IMR-90 (cell line): ENCODE measurements at regions not wholly inside any gene's neighbourhood (a gene's known extent, or its start where the extent isn't known, plus 50 kb on each side); places are given as distances from the start of the nearest gene placed in this dataset.

Experiments
- ATAC-seq: fragments of 200-7000 bp; cut with Tn5 transposase; 2 replicates; pipeline ENCODE4 v1.9.1; 2020; ENCODE audit warnings: low read depth, mild to moderate bottlenecking, moderate library complexity
- BruUV-seq: library from RNA; stranded (reverse); fragments of 400-500 nt; replicated peaks from 2 replicates; lab custom pipeline; 2021; lab: Mats Ljungman, UMichigan
- CTCF ChIA-PET: fragments of 300-600 bp; formaldehyde crosslinking; extraction: SDS; loops from one replicate; lab custom pipeline; 2021; ENCODE audit warnings: antibody characterized with exemption; lab: Yijun Ruan, JAX
- POLR2A ChIA-PET: fragments of 300-600 bp; sonication (Branson Sonifier 250); formaldehyde crosslinking; loops from one replicate; lab custom pipeline; 2022; ENCODE audit warnings: antibody characterized with exemption; ENCODE audit not compliant: unreplicated experiment; lab: Charles Lee
- DNase-seq: peaks from one replicate; pipeline ENCODE4 v3.0.0; 2013
- H2AFZ ChIP-seq: replicated peaks from 2 replicates; pipeline ENCODE3; 2013; ENCODE audit warnings: low read length, mild to moderate bottlenecking; ENCODE audit not compliant: poor library complexity
- H2AK5ac ChIP-seq: 2 replicates; pipeline ENCODE4 v1.6.1; 2013; ENCODE audit warnings: low read depth, low read length, inconsistent platforms
- H2AK9ac ChIP-seq: replicated peaks from 2 replicates; pipeline ENCODE3; 2013; ENCODE audit warnings: mild to moderate bottlenecking, low read depth, low read length, moderate library complexity; ENCODE audit not compliant: poor library complexity
- H2BK120ac ChIP-seq: 2 replicates; pipeline ENCODE4 v1.6.1; 2013; ENCODE audit warnings: low read depth, low read length, inconsistent platforms
- H2BK15ac ChIP-seq: 3 replicates; pipeline ENCODE4 v1.6.1; 2013; ENCODE audit warnings: low read depth, low read length, inconsistent platforms
- H2BK20ac ChIP-seq: 2 replicates; pipeline ENCODE4 v1.6.1; 2013; ENCODE audit warnings: low read depth, mild to moderate bottlenecking, inconsistent platforms, low read length, moderate library complexity
- H2BK5ac ChIP-seq: 2 replicates; pipeline ENCODE4 v1.6.1; 2013; ENCODE audit warnings: mild to moderate bottlenecking, low read depth, low read length, inconsistent platforms; ENCODE audit not compliant: poor library complexity, severe bottlenecking
- H3K14ac ChIP-seq: replicated peaks from 2 replicates; pipeline ENCODE4 v1.6.1; 2013; ENCODE audit warnings: low read depth, low read length, inconsistent platforms
- H3K18ac ChIP-seq: 2 replicates; pipeline ENCODE4 v1.6.1; 2013; ENCODE audit warnings: low read depth, low read length, control low read depth
- H3K23ac ChIP-seq: 2 replicates; pipeline ENCODE4 v1.6.1; 2013; ENCODE audit warnings: low read depth, low read length, inconsistent platforms
- H3K27ac ChIP-seq: 2 replicates; pipeline ENCODE4 v1.5.1; 2013; ENCODE audit warnings: mild to moderate bottlenecking, control low read depth, low read length; ENCODE audit not compliant: insufficient read depth
- H3K27me3 ChIP-seq: 2 replicates; pipeline ENCODE4 v1.6.1; 2013; ENCODE audit warnings: low read length; ENCODE audit not compliant: control insufficient read depth, insufficient read depth
- H3K36me3 ChIP-seq: 2 replicates; pipeline ENCODE4 v1.6.1; 2013; ENCODE audit warnings: low read length, mixed read lengths; ENCODE audit not compliant: control insufficient read depth, insufficient read depth
- H3K4ac ChIP-seq: 2 replicates; pipeline ENCODE4 v1.6.1; 2013; ENCODE audit warnings: low read depth, low read length, inconsistent platforms
- H3K4me1 ChIP-seq: 2 replicates; pipeline ENCODE4 v1.6.1; 2013; ENCODE audit warnings: low read length, mixed read lengths; ENCODE audit not compliant: control insufficient read depth, insufficient read depth
- H3K4me2 ChIP-seq: 2 replicates; pipeline ENCODE4 v1.6.1; 2013; ENCODE audit warnings: low read depth, mild to moderate bottlenecking, control low read depth, low read length, moderate library complexity
- H3K4me3 ChIP-seq: 2 replicates; pipeline ENCODE4 v1.5.1; 2013; ENCODE audit warnings: low read depth, mild to moderate bottlenecking, control low read depth, low read length, moderate library complexity; ENCODE audit not compliant: insufficient read depth
- H3K56ac ChIP-seq: 2 replicates; pipeline ENCODE4 v1.6.1; 2013; ENCODE audit warnings: low read length, inconsistent platforms; ENCODE audit not compliant: insufficient read depth; ENCODE audit errors: extremely low read depth
- H3K79me1 ChIP-seq, 2 experiments: 2 replicates each; pipeline ENCODE4 v1.6.1; 2013; ENCODE audit warnings: low read length in 2 of 2, inconsistent platforms in 1 of 2, low read depth in 1 of 2
- H3K9ac ChIP-seq: 2 replicates; pipeline ENCODE4 v1.6.1; 2013; ENCODE audit warnings: low read depth, low read length, control low read depth
- H3K9me1 ChIP-seq: 2 replicates; pipeline ENCODE4 v1.6.1; 2013; ENCODE audit warnings: low read length, inconsistent platforms; ENCODE audit not compliant: insufficient read depth
- H3K9me3 ChIP-seq: 2 replicates; pipeline ENCODE4 v1.6.1; 2013; ENCODE audit warnings: low read length; ENCODE audit not compliant: control insufficient read depth, insufficient read depth
- H4K20me1 ChIP-seq: 2 replicates; pipeline ENCODE4 v1.6.1; 2013; ENCODE audit warnings: low read length, inconsistent platforms; ENCODE audit not compliant: insufficient read depth
- H4K5ac ChIP-seq: 2 replicates; pipeline ENCODE4 v1.6.1; 2013; ENCODE audit warnings: mild to moderate bottlenecking, low read depth, low read length, control low read depth
- H4K8ac ChIP-seq, 2 experiments: 2 replicates each; pipeline ENCODE4 v1.6.1; 2013; ENCODE audit warnings: low read depth in 2 of 2, low read length in 2 of 2, control low read depth in 1 of 2, inconsistent platforms in 1 of 2
- H4K91ac ChIP-seq: 2 replicates; pipeline ENCODE4 v1.6.1; 2013; ENCODE audit warnings: low read depth, low read length, inconsistent platforms; ENCODE audit not compliant: insufficient read depth
- BHLHE40 ChIP-seq: fragments of 150-350 bp; IDR thresholded peaks from 2 replicates; pipeline ENCODE4 v1.6.1; 2016; ENCODE audit warnings: mild to moderate bottlenecking, low read depth, low read length
- CEBPB ChIP-seq: IDR thresholded peaks from 2 replicates; pipeline ENCODE4 v1.6.1; 2012; ENCODE audit warnings: low read depth, low read length, improper control_type of control experiment
- CHD1 ChIP-seq: IDR thresholded peaks from 2 replicates; pipeline ENCODE4 v1.6.1; 2012; ENCODE audit warnings: low read depth, low read length, improper control_type of control experiment
- CTCF ChIP-seq: conservative IDR thresholded peaks from 2 replicates; pipeline ENCODE4 v1.5.1; 2012; ENCODE audit warnings: mild to moderate bottlenecking, low read depth, low read length, improper control_type of control experiment
- ELK1 ChIP-seq: fragments of 150-350 bp; IDR thresholded peaks from 2 replicates; pipeline ENCODE4 v1.6.1; 2016; ENCODE audit warnings: low read depth, mild to moderate bottlenecking, low read length, moderate library complexity, borderline replicate concordance
- FOS ChIP-seq: fragments of 150-350 bp; IDR thresholded peaks from 2 replicates; pipeline ENCODE4 v1.6.1; 2016; ENCODE audit warnings: low read depth, low read length
- MAFK ChIP-seq: IDR thresholded peaks from 2 replicates; pipeline ENCODE4 v1.6.1; 2012; ENCODE audit warnings: low read depth, low read length, improper control_type of control experiment
- MAZ ChIP-seq: IDR thresholded peaks from 2 replicates; pipeline ENCODE4 v1.6.1; 2012; ENCODE audit warnings: low read depth, mild to moderate bottlenecking, low read length, improper control_type of control experiment, moderate library complexity, borderline replicate concordance
- MXI1 ChIP-seq: IDR thresholded peaks from 2 replicates; pipeline ENCODE4 v1.6.1; 2012; ENCODE audit warnings: low read depth, mild to moderate bottlenecking, low read length, moderate library complexity, borderline replicate concordance
- NFE2L2 ChIP-seq: fragments of 150-350 bp; IDR thresholded peaks from 2 replicates; pipeline ENCODE4 v1.6.1; 2016; ENCODE audit warnings: low read depth, mild to moderate bottlenecking, low read length
- POLR2A ChIP-seq: IDR thresholded peaks from 2 replicates; pipeline ENCODE4 v1.6.1; 2012; ENCODE audit warnings: mild to moderate bottlenecking, low read depth, low read length
- RAD21 ChIP-seq: IDR thresholded peaks from 2 replicates; pipeline ENCODE4 v1.6.1; 2012; ENCODE audit warnings: low read length, improper control_type of control experiment
- RCOR1 ChIP-seq: IDR thresholded peaks from 2 replicates; pipeline ENCODE4 v1.6.1; 2012; ENCODE audit warnings: mild to moderate bottlenecking, low read length, improper control_type of control experiment; ENCODE audit not compliant: insufficient replicate concordance
- RFX5 ChIP-seq: IDR thresholded peaks from 2 replicates; pipeline ENCODE4 v1.8.0; 2012; ENCODE audit warnings: low read depth, mild to moderate bottlenecking, low read length, moderate library complexity
- SMC3 ChIP-seq: fragments of 150-350 bp; IDR thresholded peaks from 2 replicates; pipeline ENCODE4 v1.6.1; 2016; ENCODE audit warnings: low read depth, mild to moderate bottlenecking, antibody characterized with exemption, low read length, moderate library complexity
- WGBS, 2 experiments: methylation state at CpG; one replicate each; pipeline versions ENCODE4 v1.1.5 to v1.1.7; 2013; ENCODE audit warnings: missing lambda C conversion rate in 2 of 2; ENCODE audit not compliant: insufficient read length in 1 of 2; ENCODE audit errors: extremely low coverage in 2 of 2; 5-methylcytosine and 5-hydroxymethylcytosine counted together
- dilution Hi-C: fragments of 300-500 bp; cut with HindIII; formaldehyde crosslinking; loops from one replicate; pipeline ENCODE4 v1.14.3; 2018; ENCODE audit warnings: low sequenced_read_pairs; ENCODE audit not compliant: unreplicated experiment
- in situ Hi-C: fragments of 300-500 bp; cut with MboI; formaldehyde crosslinking; loops from 3 replicates; pipeline ENCODE4 v1.14.3; 2019; ENCODE audit warnings: low sequenced_read_pairs, inconsistent platforms, mixed read lengths
- intact Hi-C: fragments of 100-400 bp; cut with micrococcal nuclease; formaldehyde crosslinking; loops from 2 replicates; pipeline ENCODE4 v1.10.0; 2022
- TF ChIP-seq, protein P1 (sequence below): fragments of 150-350 bp; IDR thresholded peaks from 2 replicates; pipeline ENCODE4 v1.6.1; 2017; ENCODE audit warnings: mild to moderate bottlenecking, antibody characterized with exemption, low read length, low read depth

- Histone ChIP-seq H3K14ac (no peak overlapping the region), H3K27ac (no peak overlapping the region), H3K9me3 (no peaks in the 10 kb centered on the region), H3K4ac (no peak overlapping the region), H3K4me2 (no peak overlapping the region), H3K9me1 (no peaks in the 10 kb centered on the region), H3K9ac (no peak overlapping the region), H2AFZ (no peak overlapping the region), H3K23ac (no peak overlapping the region), H3K56ac (no peak overlapping the region), H2BK5ac (no peak overlapping the region), H4K5ac (no peak overlapping the region), H2BK15ac (no peak overlapping the region), H2BK120ac (no peak overlapping the region), H3K4me3 (no peak overlapping the region), H3K27me3 (peaks cover 12% of the 10 kb centered on the region), H4K91ac (no peak overlapping the region), H2AK5ac (no peak overlapping the region), H3K36me3 (no peaks in the 10 kb centered on the region), H2AK9ac (no peak overlapping the region), H2BK20ac (no peak overlapping the region), H4K8ac (no peak overlapping the region), H3K4me1 (no peaks in the 10 kb centered on the region), H3K79me1 (no peaks in the 10 kb centered on the region), H3K18ac (no peak overlapping the region), H4K20me1 (no peaks in the 10 kb centered on the region)
- in situ Hi-C loops: no loop called here
- BruUV-seq: no TSS peak
- POLR2A ChIA-PET: no interaction called here
- CTCF ChIA-PET: interaction anchor here (1.1 kb wide), 1 partner anchor 12 kb away, joined by 3 read pairs; no protein-coding TSS in a partner anchor
- WGBS, 2 experiments: no CpG with 5 or more reads among the region's 3 CpGs
- dilution Hi-C loops: no loop called here
- ATAC-seq: no peak
- no peak for DNase-seq
- intact Hi-C loops: no loop called here
- TF ChIP-seq SMC3: no peak
- no peak for TF ChIP-seq ELK1
- no peak for TF ChIP-seq RCOR1
- no peak for TF ChIP-seq CHD1
- TF ChIP-seq BHLHE40: no peak
- no peak for TF ChIP-seq CTCF
- TF ChIP-seq MAZ: no peak
- TF ChIP-seq RAD21: no peak
- TF ChIP-seq CEBPB: no peak
- no peak for TF ChIP-seq MXI1
- no peak for TF ChIP-seq MAFK
- no peak for TF ChIP-seq NFE2L2
- no peak for TF ChIP-seq FOS
- no peak for TF ChIP-seq RFX5
- TF ChIP-seq, protein P1, sequence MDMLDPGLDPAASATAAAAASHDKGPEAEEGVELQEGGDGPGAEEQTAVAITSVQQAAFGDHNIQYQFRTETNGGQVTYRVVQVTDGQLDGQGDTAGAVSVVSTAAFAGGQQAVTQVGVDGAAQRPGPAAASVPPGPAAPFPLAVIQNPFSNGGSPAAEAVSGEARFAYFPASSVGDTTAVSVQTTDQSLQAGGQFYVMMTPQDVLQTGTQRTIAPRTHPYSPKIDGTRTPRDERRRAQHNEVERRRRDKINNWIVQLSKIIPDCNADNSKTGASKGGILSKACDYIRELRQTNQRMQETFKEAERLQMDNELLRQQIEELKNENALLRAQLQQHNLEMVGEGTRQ: no peak
- no peak for TF ChIP-seq POLR2A
Observed at GRCh38 chr2:204026294-204026693, 89.7 kb downstream of the ICOS start.
